DMS 273 (cell line): ENCODE measurements at regions not wholly inside any gene's neighbourhood (a gene's known extent, or its start where the extent isn't known, plus 50 kb on each side); places are given as distances from the start of the nearest gene placed in this dataset.

Experiments used
- DNase-seq: peaks from one replicate; lab custom pipeline; 2025; ENCODE audit not compliant: unreplicated experiment; lab: John Stamatoyannopoulos, UW

- no peak for DNase-seq
Observed at GRCh38 chr10:63735305-63735704, 214.1 kb downstream of the REEP3 start.

DNA sequence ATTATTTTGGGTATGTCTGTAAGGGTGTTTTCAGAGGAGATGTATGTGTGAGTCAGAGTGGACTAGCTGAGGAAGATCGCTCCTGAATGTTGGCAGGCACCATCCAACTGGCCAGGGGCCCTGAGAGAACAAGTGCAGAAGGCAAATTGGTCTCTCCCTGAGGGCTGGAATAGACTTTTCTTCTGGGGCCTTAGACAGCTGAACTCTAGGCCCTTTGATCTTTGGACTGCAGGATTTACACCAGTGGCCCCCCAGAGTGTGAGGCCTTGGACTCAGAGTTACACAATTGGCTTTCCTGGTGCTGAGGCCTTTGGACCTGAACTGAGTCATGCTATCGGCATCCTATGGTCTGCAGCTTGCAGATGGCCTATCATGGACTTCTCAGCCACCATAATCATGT is 217.2 kb downstream of the REEP3 start:
- DNase-seq: peak; percentile 26

DNA sequence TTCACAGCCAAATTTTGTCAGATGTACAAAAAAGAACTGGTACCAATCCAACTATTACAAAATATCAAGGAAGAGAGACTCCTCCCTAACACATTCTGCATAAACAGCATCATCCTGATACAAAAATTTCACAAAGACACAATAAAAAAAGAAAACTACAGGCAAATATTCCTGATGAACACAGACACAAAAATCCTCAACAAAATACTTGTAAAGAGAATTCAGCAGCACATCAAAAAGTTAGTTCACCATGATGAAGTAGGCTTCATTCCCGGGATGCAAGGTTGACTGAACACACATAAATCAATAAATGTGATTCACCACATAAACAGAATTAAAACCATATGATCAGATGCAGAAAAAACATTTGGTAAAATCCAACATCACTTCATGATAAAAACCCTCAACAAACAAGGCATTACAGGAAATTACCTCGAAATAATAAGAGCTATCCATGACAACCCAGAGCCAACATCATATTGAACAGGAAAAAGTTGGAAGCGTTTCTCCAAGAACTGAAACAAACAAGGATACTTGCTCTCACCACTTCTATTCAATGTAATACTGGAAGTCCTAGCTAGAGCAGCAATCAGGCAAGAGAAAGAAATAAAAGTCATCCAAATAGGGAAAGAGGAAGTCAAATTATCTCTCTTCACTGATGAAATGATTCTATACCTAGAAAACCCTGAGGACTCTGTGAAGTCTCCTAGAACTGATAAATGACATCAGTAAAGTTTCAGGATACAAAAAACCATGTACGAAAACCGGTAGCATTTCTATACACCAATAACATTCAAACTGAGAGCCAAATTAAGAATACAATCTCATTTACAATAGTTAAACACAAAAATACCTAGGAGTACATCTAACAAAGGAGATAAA is 223.1 kb downstream of the REEP3 start:
- DNase-seq: no peak

DNA sequence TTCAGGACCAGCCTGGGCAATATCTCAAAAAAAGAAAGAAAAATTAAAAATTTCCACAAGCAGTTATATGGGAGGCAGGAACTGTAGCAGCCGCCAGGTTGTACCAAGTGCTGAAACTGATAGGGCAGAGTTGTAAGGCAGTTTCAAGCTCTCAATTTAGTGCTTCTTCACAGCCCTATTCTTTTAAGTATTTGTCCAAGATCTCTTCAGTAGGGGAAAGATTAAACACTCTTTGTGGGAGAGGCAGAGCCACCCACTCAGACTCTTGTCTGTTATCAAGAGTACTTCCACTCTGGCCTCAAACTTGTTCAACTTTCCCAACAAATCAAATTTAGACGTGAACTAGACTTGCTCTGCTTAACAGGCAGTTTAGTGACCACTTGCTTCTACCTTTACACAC is 228.7 kb downstream of the REEP3 start:
- DNase-seq: no peak

GRCh38 chr10:63751836-63752235 is 230.6 kb downstream of the REEP3 start:
- peak; percentile 66 for DNase-seq

DNA sequence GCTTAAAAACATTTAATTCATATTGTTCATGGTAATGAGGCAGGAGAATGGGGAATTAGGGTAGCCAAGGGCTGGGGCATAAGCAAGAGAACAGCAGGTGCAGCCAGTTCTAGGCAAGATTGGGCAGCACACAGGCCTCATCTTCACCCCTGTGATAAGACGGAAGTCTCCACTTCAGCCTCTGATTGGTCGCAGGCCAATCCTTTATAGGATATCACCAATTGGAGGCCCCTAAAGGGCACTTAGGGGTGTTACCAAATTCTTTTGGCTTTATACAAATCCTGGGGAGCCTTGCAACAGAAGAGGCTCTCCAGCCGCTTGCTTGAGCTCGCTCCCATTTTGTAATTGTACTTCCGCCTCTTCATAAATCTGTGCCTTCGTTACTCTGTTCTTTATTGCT is 231.1 kb downstream of the REEP3 start:
- DNase-seq: peak; percentile 61

GRCh38 chr10:63753808-63754207 is 232.6 kb downstream of the REEP3 start:
- DNase-seq: no peak

GRCh38 chr10:63755441-63755840 is 234.2 kb downstream of the REEP3 start:
- DNase-seq: no peak

DNA sequence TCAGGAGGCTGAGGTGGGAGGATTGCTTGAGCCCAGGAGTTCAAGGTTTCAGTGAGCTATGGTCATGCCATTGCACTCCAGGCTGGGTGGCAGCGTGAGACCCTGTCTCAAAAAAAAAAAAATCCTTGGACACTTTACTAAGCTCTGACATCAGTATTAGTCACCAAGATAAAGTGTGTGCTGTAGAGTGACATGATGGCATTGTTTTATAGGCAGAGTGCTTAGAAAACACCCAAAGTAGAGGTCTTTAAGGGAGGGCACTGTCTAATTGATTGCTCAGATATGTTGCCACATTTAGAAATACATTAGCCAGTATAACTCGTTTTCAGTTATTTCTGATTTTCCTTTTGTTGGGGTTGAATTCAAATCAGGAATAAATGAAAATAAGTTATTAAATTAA is 235.9 kb downstream of the REEP3 start:
- DNase-seq: no peak

- DNase-seq: no peak
Observed at GRCh38 chr10:63758080-63758479, 236.9 kb downstream of the REEP3 start.

DNA sequence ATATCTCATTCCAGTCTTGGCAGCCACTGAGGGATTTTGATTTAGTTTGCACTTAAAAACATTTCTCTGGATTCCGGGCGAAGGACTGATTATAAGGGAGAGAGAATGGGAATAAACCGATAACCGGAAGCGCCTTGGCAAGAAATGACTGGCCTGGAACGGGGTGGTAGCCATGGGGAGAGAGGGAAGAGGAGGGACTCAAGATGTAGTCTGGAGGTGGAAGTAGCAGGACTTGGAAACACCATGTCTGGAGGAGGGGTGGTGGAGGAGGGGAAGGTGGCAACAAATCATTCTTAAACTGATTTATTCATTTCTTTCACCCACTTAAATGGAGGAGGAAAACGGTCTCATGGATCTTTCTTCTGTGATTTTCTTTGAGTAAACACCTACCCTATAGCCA is 238.1 kb downstream of the REEP3 start:
- no peak for DNase-seq

- no peak for DNase-seq
Observed at GRCh38 chr10:63760034-63760707, 239.0 kb downstream of the REEP3 start.

- no peak for DNase-seq
Observed at GRCh38 chr10:63760708-63761047, 239.5 kb downstream of the REEP3 start.

- DNase-seq: no peak
Observed at GRCh38 chr10:63761243-63761642, 240.0 kb downstream of the REEP3 start.

DNA sequence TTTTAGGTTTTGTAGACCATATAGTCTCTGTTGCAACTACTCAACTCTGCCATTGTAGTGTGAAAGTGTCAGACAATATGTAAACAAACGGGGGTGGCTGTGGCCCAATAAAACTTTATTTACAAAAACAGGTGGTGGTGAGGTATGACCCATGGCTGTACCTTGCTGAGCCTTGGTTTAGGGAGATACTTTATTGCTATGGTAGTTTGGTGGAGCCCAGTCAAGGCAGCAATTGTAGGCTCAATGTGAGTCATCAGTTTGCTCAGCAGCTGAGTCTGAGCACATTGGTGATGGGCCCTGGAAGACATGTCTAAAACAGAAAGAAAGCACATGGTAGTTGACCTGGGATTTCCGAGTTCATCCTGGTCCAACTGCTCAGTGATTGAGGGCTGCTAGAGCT is 242.5 kb downstream of the REEP3 start:
- no peak for DNase-seq

DNA sequence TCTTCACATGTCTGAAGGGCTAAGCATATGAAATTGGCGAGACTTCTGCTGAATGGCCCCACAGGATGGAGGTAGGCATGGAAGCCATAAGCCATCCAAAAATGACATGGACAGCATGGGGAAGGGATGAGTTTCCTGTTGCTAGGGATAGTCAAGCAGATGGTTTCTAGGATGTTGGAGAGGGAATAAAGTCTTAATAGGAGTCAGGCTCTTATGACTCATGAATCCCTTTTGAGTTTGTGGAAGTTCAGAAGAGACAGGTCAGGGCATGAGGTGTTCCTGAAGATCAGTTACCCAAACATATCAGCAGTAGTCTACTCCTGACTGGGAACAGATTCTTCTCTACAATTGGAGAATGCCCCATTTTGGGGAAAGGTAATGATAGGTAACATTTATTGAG is 243.9 kb downstream of the REEP3 start:
- DNase-seq: peak; percentile 16

DNA sequence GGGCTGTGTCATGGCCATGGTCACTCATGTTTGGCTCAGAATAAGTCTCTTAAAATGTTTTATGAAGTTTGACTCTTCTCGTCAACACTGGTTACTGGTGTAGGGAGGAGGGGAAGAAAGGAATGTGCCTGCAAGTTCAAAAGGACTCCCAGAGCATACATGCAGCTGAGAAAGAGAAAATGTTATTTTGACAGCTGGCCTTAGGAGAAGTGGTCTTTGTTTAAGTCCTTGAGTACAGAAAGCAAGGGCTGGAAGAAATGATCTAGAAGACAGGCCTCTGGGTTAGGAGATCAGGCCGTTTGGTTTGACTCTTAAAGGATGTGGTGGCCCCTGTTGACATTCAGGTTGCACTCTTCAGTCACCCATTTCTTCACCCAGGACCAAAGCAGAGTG is 245.5 kb downstream of the REEP3 start:
- no peak for DNase-seq

DNA sequence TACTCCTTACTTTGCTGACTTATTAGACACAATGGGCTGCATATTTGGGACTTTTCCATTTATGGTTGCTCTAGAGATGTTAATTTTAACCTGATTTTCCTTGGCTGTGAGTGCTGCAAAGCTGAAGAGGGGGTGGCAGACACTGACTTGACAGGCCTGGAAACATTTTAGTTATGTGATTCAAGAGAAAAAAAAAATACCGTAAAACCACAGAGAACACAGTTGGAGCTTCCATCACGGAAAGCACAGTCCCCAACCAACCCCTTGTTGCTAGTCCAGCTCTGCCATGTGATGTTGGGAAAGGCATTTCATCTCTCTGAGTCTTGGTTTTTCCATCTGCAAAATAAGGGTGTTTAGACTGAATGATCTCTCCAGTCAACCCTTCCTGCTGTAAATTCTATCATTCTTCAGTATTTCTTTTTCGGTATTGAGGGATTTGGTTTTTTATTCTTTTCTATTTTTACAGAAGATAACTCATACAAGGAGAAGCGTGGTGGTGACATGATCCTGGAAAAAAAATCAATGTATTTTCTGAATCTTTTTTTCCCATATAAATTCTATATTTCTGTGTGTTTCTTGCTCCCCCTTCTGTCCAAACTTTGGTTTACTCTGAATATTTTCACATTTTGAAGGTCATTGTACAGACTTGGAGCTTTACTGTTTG is 246.1 kb downstream of the REEP3 start:
- DNase-seq: peak; percentile 35

DNA sequence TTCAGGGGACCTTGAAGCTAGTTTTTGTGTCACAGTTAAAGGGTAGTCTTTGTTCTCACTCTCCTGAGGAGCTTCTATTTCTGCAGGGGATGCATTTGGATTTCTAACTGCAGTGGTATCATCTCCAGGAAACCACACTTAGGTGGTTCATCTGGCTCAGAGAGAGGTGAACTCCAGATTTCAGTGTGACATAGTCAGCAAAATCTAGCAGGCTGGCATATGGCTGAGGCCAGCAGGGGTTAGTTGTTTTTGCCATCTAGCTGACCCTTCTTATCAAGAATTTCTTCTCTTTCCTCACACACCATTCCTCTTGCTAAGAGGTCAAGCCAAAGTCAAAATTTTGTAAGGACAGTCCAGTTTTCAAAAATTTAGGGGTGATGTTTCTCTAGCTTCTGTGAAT is 248.2 kb downstream of the REEP3 start:
- DNase-seq: no peak

GRCh38 chr10:63770523-63770922 is 249.3 kb downstream of the REEP3 start:
- DNase-seq: no peak

DNA sequence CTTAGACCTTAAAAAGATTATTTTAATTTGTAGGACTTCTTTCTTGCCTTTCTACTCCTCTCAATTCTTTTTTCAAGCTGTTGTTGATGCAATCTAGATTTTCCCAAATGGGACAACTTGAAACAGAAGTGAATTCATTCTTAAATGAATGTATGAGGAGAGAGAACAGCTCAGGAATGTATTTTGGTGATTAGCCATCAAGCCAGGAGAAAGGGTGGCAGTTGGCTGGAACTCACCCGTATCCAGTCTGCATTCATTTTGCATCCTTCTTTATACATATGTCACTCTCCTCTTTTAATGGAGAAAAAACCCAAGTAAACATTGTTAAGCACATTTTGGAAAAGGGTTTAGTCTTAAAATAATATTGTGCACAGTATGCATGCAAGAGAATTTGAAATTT is 251.3 kb downstream of the REEP3 start:
- DNase-seq: no peak

DNA sequence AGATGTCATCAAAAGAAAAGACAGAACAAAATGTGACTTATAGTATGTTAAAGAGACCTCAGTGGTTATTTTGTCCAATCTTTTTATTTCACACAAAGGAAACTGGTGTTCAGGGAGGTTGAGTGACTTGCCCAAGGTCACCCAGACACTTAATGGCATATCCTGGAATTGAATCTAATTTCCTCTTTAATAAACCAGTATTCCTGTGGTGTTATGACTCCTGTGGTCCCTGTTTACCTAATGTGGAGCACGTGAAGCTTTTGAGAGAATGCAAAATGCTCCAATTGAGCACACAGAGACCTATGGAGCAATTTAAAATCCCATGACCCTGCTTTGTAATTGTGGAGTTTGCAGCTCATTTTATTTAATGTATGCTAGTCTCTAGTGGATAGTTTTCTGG is 251.9 kb downstream of the REEP3 start:
- no peak for DNase-seq
